ENCODE measurements at regions not wholly inside any gene's neighbourhood (a gene's known extent, or its start where the extent isn't known, plus 50 kb on each side); places are given as distances from the start of the nearest gene placed in this dataset.

DNA sequence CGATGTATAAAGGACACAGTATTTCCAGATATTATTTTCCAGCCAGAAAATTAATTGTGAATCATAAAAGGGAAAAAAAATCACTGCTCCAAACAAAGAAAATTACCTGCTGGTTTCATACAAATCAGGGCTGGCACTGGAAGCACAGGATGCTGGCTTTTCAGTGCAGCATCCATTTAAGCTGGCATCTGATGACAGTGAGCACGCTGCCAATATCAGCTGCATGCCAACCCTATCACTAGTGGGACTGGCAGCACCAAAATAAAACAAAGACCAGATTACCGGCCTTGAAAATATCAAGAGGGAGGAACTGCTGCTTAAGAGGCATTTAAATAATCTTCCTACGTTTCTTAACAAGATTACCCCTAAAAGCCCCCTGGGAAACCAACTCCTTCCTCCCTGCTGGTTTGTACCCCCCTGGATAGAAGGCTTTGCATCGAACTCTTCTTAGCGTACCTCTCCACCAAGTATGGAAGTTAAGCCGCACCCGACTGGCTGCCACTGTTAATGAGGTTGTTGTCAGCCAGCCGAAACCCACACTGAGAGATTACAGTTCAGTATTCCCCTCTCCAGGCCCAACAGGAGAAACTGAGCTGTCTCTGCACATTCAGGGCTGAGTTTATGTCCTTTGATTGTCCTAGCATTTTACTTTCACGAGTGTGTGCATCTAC, 257.8 kb downstream of the EFNB2 start:
- H3K4me1 Mint-ChIP-seq = no peaks in the 10 kb centered on the region
- H3K36me3 Mint-ChIP-seq (ENCODE audit: insufficient read depth) = no peaks in the 10 kb centered on the region
- H3K4me3 Mint-ChIP-seq = no peak overlapping the region
- ATAC-seq (replicated peaks; ENCODE audit: extremely low read depth, poor library complexity, severe bottlenecking) (no peak), DNase-seq (ENCODE audit: low spot score in 2 of 2) (no peak)
- no peaks in the 10 kb centered on the region for H3K27me3 Mint-ChIP-seq
- no peak overlapping the region for H3K27ac Mint-ChIP-seq (ENCODE audit: low read depth)
- H3K9me3 Mint-ChIP-seq = no peaks in the 10 kb centered on the region

DNA sequence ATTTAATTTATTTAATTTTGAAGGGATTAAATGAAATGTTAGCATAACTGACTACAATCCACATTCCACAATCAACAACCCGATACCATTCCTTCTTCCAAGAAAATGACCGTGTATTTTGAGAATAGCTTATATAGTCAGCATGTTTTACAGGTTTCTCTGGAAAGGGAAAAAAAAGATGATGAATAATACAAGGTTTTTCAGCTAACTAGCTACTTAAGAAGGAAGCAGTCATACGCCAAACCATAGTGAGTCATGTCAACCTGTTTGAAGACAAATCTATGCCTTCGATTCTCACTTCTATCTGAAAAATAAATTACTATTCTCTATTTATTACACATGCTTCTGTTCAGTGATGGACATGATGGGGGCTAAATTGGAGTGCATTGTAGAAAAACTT, 258.6 kb downstream of the EFNB2 start:
- ATAC-seq (replicated peaks; ENCODE audit: extremely low read depth, poor library complexity, severe bottlenecking) = no peak
- Mint-ChIP-seq H3K9me3 (no peaks in the 10 kb centered on the region), H3K36me3 (ENCODE audit: insufficient read depth) (no peaks in the 10 kb centered on the region), H3K27ac (ENCODE audit: low read depth) (no peak overlapping the region), H3K27me3 (no peaks in the 10 kb centered on the region), H3K4me3 (no peak overlapping the region), H3K4me1 (no peaks in the 10 kb centered on the region)
- DNase-seq (ENCODE audit: low spot score in 2 of 2) = no peak

GRCh38 chr13:106275446-106276032, 259.9 kb downstream of the EFNB2 start:
- Mint-ChIP-seq H3K4me3 (no peak overlapping the region), H3K4me1 (no peaks in the 10 kb centered on the region), H3K36me3 (ENCODE audit: insufficient read depth) (no peaks in the 10 kb centered on the region), H3K27ac (ENCODE audit: low read depth) (no peak overlapping the region), H3K9me3 (no peaks in the 10 kb centered on the region), H3K27me3 (no peaks in the 10 kb centered on the region)
- DNase-seq (ENCODE audit: low spot score in 2 of 2) (no peak), ATAC-seq (replicated peaks; ENCODE audit: extremely low read depth, poor library complexity, severe bottlenecking) (no peak)

DNA sequence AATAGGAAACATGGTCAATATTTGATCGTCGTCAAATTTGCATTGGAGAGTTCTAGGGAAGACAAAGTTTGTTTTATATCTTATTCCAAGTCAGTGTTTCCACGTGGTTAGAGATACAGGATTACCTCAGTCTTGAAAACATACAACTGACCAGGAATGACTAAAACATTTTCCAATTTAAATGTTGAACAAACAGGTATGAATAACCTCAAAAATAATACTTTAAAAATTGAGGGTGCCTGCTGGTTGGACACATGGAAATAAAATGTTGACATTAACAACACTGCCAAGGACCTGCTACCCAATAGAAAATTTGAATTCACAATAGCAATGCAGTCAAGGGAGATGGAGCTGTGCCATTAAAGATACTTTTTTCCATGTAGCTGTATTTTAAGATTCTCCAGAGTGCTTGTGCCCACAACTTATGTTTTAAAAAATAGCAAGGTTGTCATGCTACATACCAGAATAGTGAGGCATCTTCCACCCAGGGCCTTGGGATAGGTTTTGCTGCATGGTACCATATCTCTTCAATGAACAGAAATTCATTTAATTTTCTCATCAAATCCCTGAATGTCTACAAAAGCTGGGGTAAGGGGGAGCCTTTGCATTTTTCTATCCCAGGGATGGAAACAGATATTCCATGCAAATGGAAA, 260.8 kb downstream of the EFNB2 start:
- Mint-ChIP-seq H3K9me3 (no peaks in the 10 kb centered on the region), H3K27ac (ENCODE audit: low read depth) (no peak overlapping the region), H3K4me3 (no peak overlapping the region), H3K36me3 (ENCODE audit: insufficient read depth) (no peaks in the 10 kb centered on the region), H3K27me3 (no peaks in the 10 kb centered on the region), H3K4me1 (no peaks in the 10 kb centered on the region)
- DNase-seq (ENCODE audit: low spot score in 2 of 2) (no peak), ATAC-seq (replicated peaks; ENCODE audit: extremely low read depth, poor library complexity, severe bottlenecking) (no peak)

DNA sequence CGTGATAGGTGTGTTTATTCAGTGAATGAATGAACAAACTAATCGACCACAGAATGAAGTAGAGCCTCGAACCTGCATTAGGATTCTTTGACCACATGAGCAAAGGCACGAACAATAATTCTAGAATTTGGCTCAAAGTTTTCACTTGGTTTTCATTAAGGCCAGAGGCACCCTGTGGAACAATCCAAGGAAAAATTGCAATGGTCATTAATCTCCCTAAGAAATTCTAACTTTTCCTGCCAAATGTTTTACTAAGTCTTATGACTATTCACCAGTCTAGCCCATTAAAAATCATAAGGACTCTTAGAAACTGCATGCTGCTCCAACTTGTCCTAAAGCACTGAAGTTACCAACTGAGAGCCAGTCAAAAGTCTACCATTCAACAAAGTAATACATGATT, 271.7 kb downstream of the EFNB2 start:
- Mint-ChIP-seq H3K27me3 (no peaks in the 10 kb centered on the region), H3K27ac (ENCODE audit: low read depth) (no peak overlapping the region), H3K9me3 (no peaks in the 10 kb centered on the region), H3K4me3 (no peak overlapping the region), H3K36me3 (ENCODE audit: insufficient read depth) (no peaks in the 10 kb centered on the region), H3K4me1 (no peaks in the 10 kb centered on the region)
- DNase-seq (ENCODE audit: low spot score in 2 of 2) (no peak), ATAC-seq (replicated peaks; ENCODE audit: extremely low read depth, poor library complexity, severe bottlenecking) (no peak)

GRCh38 chr13:106262886-106263285, 272.6 kb downstream of the EFNB2 start:
- Mint-ChIP-seq H3K27me3 (no peaks in the 10 kb centered on the region), H3K4me3 (no peak overlapping the region), H3K27ac (ENCODE audit: low read depth) (no peak overlapping the region), H3K36me3 (ENCODE audit: insufficient read depth) (no peaks in the 10 kb centered on the region), H3K4me1 (no peaks in the 10 kb centered on the region), H3K9me3 (no peaks in the 10 kb centered on the region)
- DNase-seq (ENCODE audit: low spot score in 2 of 2) (no peak), ATAC-seq (replicated peaks; ENCODE audit: extremely low read depth, poor library complexity, severe bottlenecking) (no peak)

GRCh38 chr13:106261450-106261849, 274.0 kb downstream of the EFNB2 start:
- no peak for DNase-seq (ENCODE audit: low spot score in 2 of 2)
- Mint-ChIP-seq H3K27me3 (no peaks in the 10 kb centered on the region), H3K9me3 (no peaks in the 10 kb centered on the region), H3K36me3 (ENCODE audit: insufficient read depth) (no peaks in the 10 kb centered on the region), H3K4me1 (no peaks in the 10 kb centered on the region), H3K4me3 (no peak overlapping the region), H3K27ac (ENCODE audit: low read depth) (no peak overlapping the region)
- ATAC-seq (replicated peaks; ENCODE audit: extremely low read depth, poor library complexity, severe bottlenecking) = no peak

GRCh38 chr13:106260352-106260751, 275.1 kb downstream of the EFNB2 start:
- Mint-ChIP-seq H3K4me1 (no peaks in the 10 kb centered on the region), H3K36me3 (ENCODE audit: insufficient read depth) (no peaks in the 10 kb centered on the region), H3K27ac (ENCODE audit: low read depth) (no peak overlapping the region), H3K4me3 (no peak overlapping the region), H3K27me3 (no peaks in the 10 kb centered on the region), H3K9me3 (no peaks in the 10 kb centered on the region)
- no peak for ATAC-seq (replicated peaks; ENCODE audit: extremely low read depth, poor library complexity, severe bottlenecking)
- no peak for DNase-seq (ENCODE audit: low spot score in 2 of 2)

GRCh38 chr13:106259928-106260327, 275.5 kb downstream of the EFNB2 start:
- Mint-ChIP-seq H3K4me1 (no peaks in the 10 kb centered on the region), H3K36me3 (ENCODE audit: insufficient read depth) (no peaks in the 10 kb centered on the region), H3K27ac (ENCODE audit: low read depth) (no peak overlapping the region), H3K9me3 (no peaks in the 10 kb centered on the region), H3K27me3 (no peaks in the 10 kb centered on the region), H3K4me3 (no peak overlapping the region)
- ATAC-seq (replicated peaks; ENCODE audit: extremely low read depth, poor library complexity, severe bottlenecking) = no peak
- no peak for DNase-seq (ENCODE audit: low spot score in 2 of 2)

GRCh38 chr13:106246666-106247188, 288.7 kb downstream of the EFNB2 start:
- no peaks in the 10 kb centered on the region for H3K9me3 Mint-ChIP-seq
- no peak overlapping the region for H3K4me3 Mint-ChIP-seq
- no peaks in the 10 kb centered on the region for H3K36me3 Mint-ChIP-seq (ENCODE audit: insufficient read depth)
- ATAC-seq (replicated peaks; ENCODE audit: extremely low read depth, poor library complexity, severe bottlenecking) = no peak
- H3K27ac Mint-ChIP-seq (ENCODE audit: low read depth) = no peak overlapping the region
- no peak for DNase-seq (ENCODE audit: low spot score in 2 of 2)
- H3K4me1 Mint-ChIP-seq = no peaks in the 10 kb centered on the region
- H3K27me3 Mint-ChIP-seq = no peaks in the 10 kb centered on the region

GRCh38 chr13:106246242-106246641, 289.2 kb downstream of the EFNB2 start:
- no peak for ATAC-seq (replicated peaks; ENCODE audit: extremely low read depth, poor library complexity, severe bottlenecking)
- no peaks in the 10 kb centered on the region for H3K4me1 Mint-ChIP-seq
- DNase-seq (ENCODE audit: low spot score in 2 of 2) = no peak
- no peak overlapping the region for H3K27ac Mint-ChIP-seq (ENCODE audit: low read depth)
- no peaks in the 10 kb centered on the region for H3K27me3 Mint-ChIP-seq
- no peaks in the 10 kb centered on the region for H3K9me3 Mint-ChIP-seq
- H3K36me3 Mint-ChIP-seq (ENCODE audit: insufficient read depth) = no peaks in the 10 kb centered on the region
- no peak overlapping the region for H3K4me3 Mint-ChIP-seq

GRCh38 chr13:106243011-106243565, 292.4 kb downstream of the EFNB2 start:
- no peaks in the 10 kb centered on the region for H3K9me3 Mint-ChIP-seq
- no peaks in the 10 kb centered on the region for H3K27me3 Mint-ChIP-seq
- no peak overlapping the region for H3K27ac Mint-ChIP-seq (ENCODE audit: low read depth)
- no peak overlapping the region for H3K4me3 Mint-ChIP-seq
- H3K36me3 Mint-ChIP-seq (ENCODE audit: insufficient read depth) = no peaks in the 10 kb centered on the region
- ATAC-seq (replicated peaks; ENCODE audit: extremely low read depth, poor library complexity, severe bottlenecking) = no peak
- no peak for DNase-seq (ENCODE audit: low spot score in 2 of 2)
- no peaks in the 10 kb centered on the region for H3K4me1 Mint-ChIP-seq

Measured in central memory CD8-positive, alpha-beta T cell (primary cell).